ENCODE measurements at regions not wholly inside any gene's neighbourhood (a gene's known extent, or its start where the extent isn't known, plus 50 kb on each side); places are given as distances from the start of the nearest gene placed in this dataset.
"Not testable (repeated sequence)": the region's sequence is repeated elsewhere in the genome, so short reads cannot be mapped to it uniquely, and the experiment has no call there.

DNA sequence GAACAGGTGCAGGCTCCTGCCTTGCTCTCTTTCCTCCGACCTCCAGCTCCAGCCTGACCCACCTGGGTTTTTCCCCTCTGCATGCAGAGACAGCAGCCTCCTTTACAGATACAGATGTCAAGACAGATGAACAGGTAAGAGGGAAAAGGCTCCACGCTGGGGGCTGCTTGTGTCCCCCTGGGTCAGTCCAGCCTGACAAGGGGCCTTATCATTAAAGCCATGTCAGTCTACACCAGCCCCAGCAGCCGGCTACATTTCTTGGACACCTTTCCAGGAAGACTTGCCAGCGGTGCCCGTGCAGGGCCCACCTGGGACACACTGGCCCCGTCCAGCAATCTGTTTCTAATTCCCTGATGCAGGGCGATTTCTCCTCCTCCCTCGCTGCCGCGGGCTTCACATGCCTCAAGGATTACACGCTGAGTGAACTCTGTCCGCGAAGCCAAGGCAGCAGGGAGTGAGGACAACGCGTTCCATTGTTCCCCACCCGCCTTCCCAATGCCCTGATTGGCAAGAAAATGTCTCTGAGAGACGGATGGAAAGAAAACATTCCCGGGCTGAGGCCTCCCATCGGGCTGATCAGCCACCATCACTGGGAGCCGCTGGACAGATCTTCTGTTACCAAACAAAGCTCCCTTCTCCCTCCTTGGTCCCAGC lies 184.7 kb downstream of the C16orf95 start:
- no peak for DNase-seq (ENCODE audit: low read depth)

DNA sequence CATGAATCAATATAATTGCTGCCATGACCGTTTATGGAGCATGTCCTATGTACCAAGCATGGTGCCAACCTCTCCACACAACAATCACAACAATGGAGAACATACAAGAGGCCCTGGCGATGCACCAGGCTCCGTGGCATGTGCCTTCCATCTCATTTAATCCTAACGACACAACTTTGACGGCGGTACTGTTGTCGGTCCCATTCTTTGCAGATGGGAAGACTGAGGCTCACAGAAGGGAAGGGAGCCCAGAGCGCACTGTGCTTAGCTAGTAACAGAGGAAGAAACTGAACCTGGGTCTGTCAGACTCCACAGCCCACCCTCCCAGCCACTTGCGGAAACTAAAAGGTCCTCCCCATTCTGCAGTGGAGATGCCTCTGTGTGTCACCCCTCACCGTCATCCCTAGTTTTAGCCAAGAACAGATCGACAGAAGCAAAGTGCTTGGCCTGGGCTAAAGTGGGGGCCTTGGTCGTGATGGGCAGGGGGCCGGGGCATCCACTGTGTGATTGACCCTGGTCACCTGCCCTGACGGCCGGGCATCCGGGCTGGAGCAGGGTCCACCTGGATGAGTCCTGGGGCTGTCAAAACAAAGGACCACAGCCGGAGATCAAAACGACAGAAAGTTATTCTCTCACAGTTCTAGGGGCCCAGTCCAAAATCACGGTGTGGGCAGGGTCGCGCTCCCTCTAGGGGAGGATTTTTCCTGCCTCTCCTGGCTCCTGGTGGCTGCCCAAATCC lies 183.9 kb downstream of the C16orf95 start:
- no peak for DNase-seq (ENCODE audit: low read depth)

DNA sequence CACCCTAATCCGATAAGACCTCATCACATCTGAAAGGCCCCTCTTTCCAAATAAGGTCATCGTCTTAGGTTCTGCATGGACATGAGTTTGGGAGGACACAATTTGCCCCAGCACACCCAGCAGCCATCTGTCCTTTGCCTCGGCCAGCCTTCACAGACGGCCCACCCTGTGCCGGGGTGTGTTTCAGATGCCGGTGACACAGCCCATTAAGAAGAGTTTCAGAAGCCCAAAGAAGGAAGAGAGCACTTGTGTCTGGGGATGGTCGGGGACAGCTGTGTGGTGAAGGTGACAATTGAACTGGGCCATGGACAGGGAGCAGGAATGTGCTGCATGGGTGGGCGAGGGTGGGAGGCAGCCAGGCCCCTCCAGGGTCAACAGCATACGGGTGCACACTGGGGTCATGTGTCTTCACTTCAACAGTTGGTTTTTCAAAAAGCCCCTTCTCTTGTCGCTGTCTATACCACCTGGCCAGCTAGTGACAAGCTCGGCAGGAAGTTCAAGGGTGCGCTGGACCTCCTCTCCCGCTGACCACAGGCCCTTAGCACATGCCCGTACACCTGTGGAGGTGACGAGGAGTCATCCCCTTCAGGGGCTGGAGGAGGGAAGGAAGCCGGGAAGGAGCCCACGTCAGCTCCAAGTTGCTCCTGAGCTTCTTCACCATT lies 183.1 kb downstream of the C16orf95 start:
- DNase-seq (ENCODE audit: low read depth): no peak

GRCh38 chr16:87134628-87134995 lies 182.6 kb downstream of the C16orf95 start:
- no peak for DNase-seq (ENCODE audit: low read depth)

- DNase-seq (ENCODE audit: low read depth): no peak
These were observed 181.8 kb downstream of the C16orf95 start for GRCh38 chr16:87135246-87136030.

- DNase-seq (ENCODE audit: low read depth): no peak
These were observed 178.9 kb downstream of the C16orf95 start for GRCh38 chr16:87138316-87138715.

- no peak for DNase-seq (ENCODE audit: low read depth)
These were observed 178.4 kb downstream of the C16orf95 start for GRCh38 chr16:87138738-87139267.

- no peak for DNase-seq (ENCODE audit: low read depth)
These were observed 176.7 kb downstream of the C16orf95 start for GRCh38 chr16:87140211-87141200.

DNA sequence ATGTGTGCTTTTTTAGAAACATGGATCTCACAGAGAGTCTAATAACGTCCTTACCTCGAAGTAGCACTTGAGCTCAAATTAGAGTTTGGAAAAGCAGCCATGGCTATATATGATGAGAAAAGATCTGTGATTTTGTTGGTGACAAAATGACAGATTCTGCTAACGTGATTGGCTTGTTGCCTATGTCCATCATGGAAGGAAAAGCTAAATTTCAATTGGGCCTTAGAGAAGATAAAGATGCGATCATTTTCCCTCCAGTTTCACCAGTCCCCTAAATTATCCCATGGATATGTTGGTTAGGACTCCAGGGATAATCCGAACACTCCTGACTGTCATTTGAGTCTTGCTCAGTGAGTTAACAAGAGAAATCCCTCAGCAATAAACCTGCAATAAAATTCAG lies 175.8 kb downstream of the C16orf95 start:
- no peak for DNase-seq (ENCODE audit: low read depth)

GRCh38 chr16:87143661-87144121 lies 173.5 kb downstream of the C16orf95 start:
- DNase-seq (ENCODE audit: low read depth): no peak

DNA sequence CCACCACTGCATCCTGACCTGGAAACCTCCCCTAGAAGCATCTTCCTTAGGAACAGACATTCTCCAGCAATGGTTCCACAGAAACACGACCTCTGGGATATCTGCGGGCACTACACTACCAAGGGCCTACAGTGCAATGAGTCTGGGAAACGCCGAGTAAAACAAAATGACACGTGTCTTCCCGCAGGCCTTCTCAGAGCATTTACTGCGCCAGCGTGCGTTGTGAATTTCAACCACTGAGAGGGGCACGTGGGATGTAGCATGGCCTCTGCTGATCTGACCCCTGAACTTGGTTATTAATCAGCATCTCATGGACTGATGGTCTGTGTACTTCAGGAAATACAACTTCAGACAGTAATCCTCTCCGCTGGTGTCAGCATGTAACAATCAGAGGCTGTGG lies 173.0 kb downstream of the C16orf95 start:
- DNase-seq (ENCODE audit: low read depth): no peak

DNA sequence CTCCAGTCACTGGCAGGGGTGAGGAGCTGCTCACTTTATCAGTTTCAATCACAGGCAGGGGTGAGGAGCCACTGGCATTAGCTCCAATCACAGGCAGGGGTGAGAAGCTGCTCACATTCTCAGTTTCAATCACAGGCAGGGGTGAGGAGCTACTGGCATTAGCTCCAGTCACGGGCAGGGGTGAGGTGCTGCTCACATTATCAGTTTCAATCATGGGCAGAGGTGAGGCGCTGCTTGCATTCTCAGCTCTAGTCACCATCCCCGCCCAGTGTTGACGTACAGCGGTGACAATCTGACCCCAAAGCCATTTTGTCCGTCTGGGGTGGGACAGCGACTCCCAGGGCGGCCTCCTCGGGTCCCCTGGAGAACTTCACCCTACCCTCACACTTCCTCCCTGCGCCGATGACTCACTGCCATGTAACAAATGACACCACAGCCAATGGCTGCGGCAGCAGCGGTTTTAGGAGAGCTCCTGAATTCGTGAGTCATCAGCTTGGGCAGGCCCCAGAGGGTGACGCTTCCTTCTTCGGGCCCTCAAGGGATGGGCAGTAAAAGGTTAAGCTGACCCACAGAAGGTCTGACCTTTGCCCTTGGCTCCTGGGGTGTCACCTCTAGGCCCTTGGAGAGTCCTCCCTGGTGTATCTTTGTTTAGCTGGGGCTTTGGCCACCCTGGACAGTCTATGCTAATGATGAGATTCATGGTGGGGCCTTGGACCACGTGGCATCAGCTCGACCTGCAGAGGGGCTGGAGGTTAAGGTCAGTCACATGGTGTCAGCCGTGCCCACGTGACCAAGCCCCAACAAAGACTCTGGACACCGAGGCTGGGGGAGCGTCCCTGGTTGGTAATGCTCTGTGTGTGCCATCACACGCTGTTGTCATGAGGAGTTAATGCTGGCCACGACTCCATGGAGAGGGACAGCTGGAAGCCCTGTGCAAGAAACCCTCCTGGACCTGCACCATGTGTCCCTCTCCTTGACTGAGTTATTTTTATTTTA lies 171.7 kb downstream of the C16orf95 start:
- DNase-seq (ENCODE audit: low read depth): no peak

- no peak for DNase-seq (ENCODE audit: low read depth)
These were observed 170.5 kb downstream of the C16orf95 start for GRCh38 chr16:87146676-87147075.

DNA sequence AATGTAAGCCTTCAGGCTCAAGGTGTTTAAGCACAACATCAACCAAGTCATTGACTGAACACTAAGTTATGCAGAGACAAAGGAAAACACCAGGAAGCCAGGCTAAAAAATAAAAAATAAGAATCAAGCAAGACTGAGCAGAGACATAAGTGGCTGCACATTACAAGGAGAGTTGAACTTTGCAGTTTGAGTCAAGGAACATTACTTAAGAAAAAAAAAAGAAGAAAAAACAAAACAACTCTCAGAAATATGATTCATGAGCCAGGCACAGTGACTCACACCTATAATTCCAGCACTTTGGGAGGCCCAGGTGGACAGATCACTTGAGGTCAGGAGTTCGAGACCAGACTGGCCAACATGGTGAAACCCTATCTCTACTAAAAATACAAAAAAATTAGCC lies 168.1 kb downstream of the C16orf95 start:
- no peak for DNase-seq (ENCODE audit: low read depth)

- no peak for DNase-seq (ENCODE audit: low read depth)
These were observed 166.9 kb downstream of the C16orf95 start for GRCh38 chr16:87150262-87150661.

DNA sequence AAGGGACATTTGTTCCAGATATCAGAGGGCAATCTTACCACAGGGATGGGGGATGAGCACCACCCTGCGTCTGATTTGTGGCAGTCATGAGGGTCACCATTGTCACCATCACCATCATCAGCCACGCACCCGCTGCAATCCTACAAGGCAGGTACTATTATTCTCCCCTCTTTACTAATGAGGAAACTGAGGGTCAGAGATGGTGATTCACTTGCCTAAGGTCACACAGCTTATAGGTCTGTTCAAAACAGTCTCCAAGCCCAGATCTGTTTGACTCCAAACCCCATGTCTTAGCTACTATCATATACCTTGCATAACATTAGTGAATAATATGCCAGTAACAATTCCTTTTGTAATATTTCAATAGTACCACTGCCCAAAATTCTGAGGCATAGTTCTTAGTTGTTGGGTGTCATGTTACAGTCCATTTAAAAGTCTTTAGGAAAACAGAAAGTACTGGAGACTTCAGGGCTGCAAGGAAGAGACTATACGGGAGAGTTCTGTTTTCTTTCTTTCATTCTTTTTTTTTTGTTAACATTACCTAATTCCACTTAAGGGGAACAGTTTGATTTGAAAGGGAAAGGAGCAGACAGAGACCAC lies 166.4 kb downstream of the C16orf95 start:
- DNase-seq (ENCODE audit: low read depth): no peak

DNA sequence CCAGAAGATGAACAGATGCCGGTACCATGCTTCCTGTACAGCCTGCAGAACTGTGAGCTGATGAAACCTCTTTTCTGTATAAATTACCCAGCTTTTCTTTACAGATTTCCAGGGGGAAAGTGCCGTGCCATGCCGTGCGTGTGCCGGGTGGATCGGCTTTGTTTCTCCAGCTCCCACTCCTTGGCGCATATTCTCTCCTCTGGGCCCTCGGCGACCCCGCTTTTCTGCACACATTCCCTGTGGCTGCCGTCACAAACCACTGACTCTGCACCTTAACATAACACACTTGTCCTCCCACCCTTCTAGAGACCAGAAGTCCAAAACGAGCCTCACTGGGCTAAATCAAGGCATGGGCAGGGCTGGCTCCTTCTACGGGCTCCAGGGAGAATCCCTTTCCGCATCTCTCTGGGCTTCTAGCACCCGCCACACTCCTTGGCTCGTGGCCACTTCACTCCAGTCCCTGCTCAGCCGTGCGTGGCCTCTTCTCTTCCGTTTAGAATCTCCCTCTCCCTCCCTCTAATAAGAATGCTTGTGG lies 164.9 kb downstream of the C16orf95 start:
- DNase-seq (ENCODE audit: low read depth): no peak

DNA sequence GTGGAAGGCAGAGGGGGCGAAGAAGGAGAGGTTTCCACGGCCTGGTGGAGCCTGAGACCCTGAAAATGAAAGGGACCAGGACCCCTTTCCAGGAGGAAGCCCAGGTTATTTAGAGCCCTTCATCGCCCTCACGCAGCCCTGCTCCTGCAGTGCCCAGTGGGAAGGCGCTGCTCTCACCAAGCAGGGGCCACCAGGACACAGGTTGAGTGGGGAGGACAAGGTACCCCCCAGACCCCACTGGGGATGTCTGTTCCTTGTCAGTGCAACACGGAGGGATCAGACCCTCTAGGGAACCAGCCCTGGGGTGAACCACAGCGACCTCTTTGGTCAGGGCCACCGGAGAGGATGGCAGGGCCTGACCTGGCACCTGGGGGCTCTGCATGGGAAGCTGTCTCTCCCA lies 163.9 kb downstream of the C16orf95 start:
- DNase-seq (ENCODE audit: low read depth): no peak

- not testable (repeated sequence) for DNase-seq (ENCODE audit: low read depth)
These were observed 161.9 kb downstream of the C16orf95 start for GRCh38 chr16:87155315-87155714.
